HEK293 (cell line): ENCODE measurements at regions not wholly inside any gene's neighbourhood (a gene's known extent, or its start where the extent isn't known, plus 50 kb on each side); places are given as distances from the start of the nearest gene placed in this dataset.
A peak's percentile ranks its signal among the peaks of the same experiment; 100 is the strongest.

Source experiments
- CTCF ChIA-PET: fragments of 350-600 bp; formaldehyde crosslinking; extraction: SDS; loops from one replicate; lab custom pipeline; 2021; ENCODE audit warnings: antibody characterized with exemption; lab: Yijun Ruan, JAX
- POLR2A ChIA-PET: fragments of 300-600 bp; formaldehyde crosslinking; extraction: SDS; loops from one replicate; lab custom pipeline; 2020; ENCODE audit warnings: antibody characterized with exemption, inconsistent platforms; lab: Yijun Ruan, JAX
- H3K27ac ChIP-seq: fragments of 200-500 bp; sonication (Bioruptor generic); 2 replicates; pipeline ENCODE4 v1.5.1; 2014; ENCODE audit warnings: low read depth, low read length, control low read depth, inconsistent platforms; ENCODE audit errors: extremely low read depth
- H3K36me3 ChIP-seq, 2 experiments: fragments of 200-500 bp in 1 of 2; sonication (Bioruptor generic) in 1 of 2; 1 replicate in 1 of 2; 2 replicates in 1 of 2; pipeline ENCODE4 v1.5.1; 2014 to 2017; ENCODE audit warnings: inconsistent platforms in 2 of 2, low read length in 2 of 2; ENCODE audit not compliant: control insufficient read depth in 2 of 2, insufficient read depth in 1 of 2
- H3K4me1 ChIP-seq: fragments of 200-500 bp; sonication (Bioruptor generic); 2 replicates; pipeline ENCODE4 v1.5.1; 2014; ENCODE audit warnings: mild to moderate bottlenecking, low read length, inconsistent platforms; ENCODE audit not compliant: control insufficient read depth, insufficient read depth
- H3K4me3 ChIP-seq: 2 replicates; pipeline ENCODE4 v1.5.1; 2011; ENCODE audit warnings: low read depth, mild to moderate bottlenecking, control low read depth, low read length, moderate library complexity
- H3K9me3 ChIP-seq: fragments of 200-500 bp; sonication (Bioruptor generic); 2 replicates; pipeline ENCODE4 v1.5.1; 2014; ENCODE audit warnings: low read depth, low read length, inconsistent platforms; ENCODE audit not compliant: control insufficient read depth, insufficient read depth
- BCL11A ChIP-seq: fragments of 450-650 bp; formaldehyde crosslinking; IDR thresholded peaks from 2 replicates; pipeline ENCODE4 v1.5.1; 2016; ENCODE audit warnings: low read depth, missing biosample characterization, missing genetic modification characterization
- FEZF1 ChIP-seq: fragments of 450-650 bp; formaldehyde crosslinking; IDR thresholded peaks from 2 replicates; pipeline ENCODE4 v1.5.1; 2016; ENCODE audit warnings: missing biosample characterization, missing genetic modification characterization
- GLI2 ChIP-seq: fragments of 450-650 bp; formaldehyde crosslinking; IDR thresholded peaks from 2 replicates; pipeline ENCODE4; 2017; ENCODE audit warnings: missing biosample characterization, missing genetic modification characterization, low read depth, borderline replicate concordance
- IKZF3 ChIP-seq: fragments of 450-650 bp; IDR thresholded peaks from 2 replicates; pipeline ENCODE4 v1.5.0; 2018; ENCODE audit warnings: missing biosample characterization, mild to moderate bottlenecking, missing genetic modification characterization, moderate library complexity
- INSM2 ChIP-seq: fragments of 450-650 bp; formaldehyde crosslinking; IDR thresholded peaks from 2 replicates; pipeline ENCODE4 v1.5.1; 2016; ENCODE audit warnings: missing biosample characterization, missing genetic modification characterization
- MZF1 ChIP-seq: fragments of 450-650 bp; formaldehyde crosslinking; IDR thresholded peaks from 2 replicates; pipeline ENCODE4 v1.5.1; 2017; ENCODE audit warnings: missing biosample characterization, missing genetic modification characterization, borderline replicate concordance
- SCRT1 ChIP-seq: fragments of 450-650 bp; formaldehyde crosslinking; IDR thresholded peaks from 2 replicates; pipeline ENCODE4 v1.5.1; 2016; ENCODE audit warnings: missing biosample characterization, missing genetic modification characterization, borderline replicate concordance
- SETDB1 ChIP-seq: IDR thresholded peaks from one replicate; pipeline ENCODE4 v1.6.1; 2017; ENCODE audit warnings: mild to moderate bottlenecking, low read length, moderate library complexity, mixed read lengths; ENCODE audit not compliant: insufficient read length
- SP7 ChIP-seq: fragments of 450-650 bp; formaldehyde crosslinking; IDR thresholded peaks from 2 replicates; pipeline ENCODE4 v1.5.1; 2016; ENCODE audit warnings: missing biosample characterization, missing genetic modification characterization
- WT1 ChIP-seq: fragments of 450-650 bp; formaldehyde crosslinking; IDR thresholded peaks from 2 replicates; pipeline ENCODE4 v1.5.1; 2016; ENCODE audit warnings: missing biosample characterization, missing genetic modification characterization
- ZBTB21 ChIP-seq: fragments of 450-650 bp; formaldehyde crosslinking; IDR thresholded peaks from 2 replicates; pipeline ENCODE4 v1.5.1; 2017; ENCODE audit warnings: missing biosample characterization, missing genetic modification characterization
- ZEB2 ChIP-seq: fragments of 450-650 bp; formaldehyde crosslinking; IDR thresholded peaks from 2 replicates; pipeline ENCODE4 v1.5.1; 2016; ENCODE audit warnings: missing biosample characterization, missing genetic modification characterization
- ZNF112 ChIP-seq: fragments of 450-650 bp; formaldehyde crosslinking; IDR thresholded peaks from 2 replicates; pipeline ENCODE4 v1.5.0; 2017; ENCODE audit warnings: missing biosample characterization, missing genetic modification characterization
- ZNF239 ChIP-seq: fragments of 450-650 bp; formaldehyde crosslinking; IDR thresholded peaks from 2 replicates; pipeline ENCODE4 v1.5.1; 2016; ENCODE audit warnings: missing biosample characterization, missing genetic modification characterization
- ZNF335 ChIP-seq: fragments of 450-650 bp; formaldehyde crosslinking; conservative IDR thresholded peaks from 2 replicates; pipeline ENCODE4 v1.5.1; 2016; ENCODE audit warnings: missing biosample characterization, missing genetic modification characterization
- ZNF366 ChIP-seq: fragments of 450-650 bp; formaldehyde crosslinking; conservative IDR thresholded peaks from 2 replicates; pipeline ENCODE4 v1.5.1; 2016; ENCODE audit warnings: missing biosample characterization, missing genetic modification characterization
- ZNF37A ChIP-seq: fragments of 450-650 bp; IDR thresholded peaks from 2 replicates; pipeline ENCODE4 v1.5.1; 2018; ENCODE audit warnings: missing biosample characterization, missing genetic modification characterization
- ZNF585B ChIP-seq: fragments of 450-650 bp; formaldehyde crosslinking; IDR thresholded peaks from 2 replicates; pipeline ENCODE4 v1.5.1; 2016; ENCODE audit warnings: missing biosample characterization, missing genetic modification characterization
- ZNF600 ChIP-seq: fragments of 450-650 bp; formaldehyde crosslinking; IDR thresholded peaks from 2 replicates; pipeline ENCODE4 v1.5.1; 2016; ENCODE audit warnings: missing biosample characterization, missing genetic modification characterization
- ZNF626 ChIP-seq: fragments of 450-650 bp; sonication (Bioruptor Pico); formaldehyde crosslinking; IDR thresholded peaks from 2 replicates; pipeline ENCODE4 v1.5.1; 2018; ENCODE audit warnings: missing biosample characterization, missing genetic modification characterization, inconsistent platforms
- ZNF629 ChIP-seq: fragments of 450-650 bp; formaldehyde crosslinking; IDR thresholded peaks from 2 replicates; pipeline ENCODE4 v1.5.1; 2017; ENCODE audit warnings: missing biosample characterization, missing genetic modification characterization
- ZNF658 ChIP-seq: fragments of 450-650 bp; formaldehyde crosslinking; IDR thresholded peaks from 2 replicates; pipeline ENCODE4; 2016; ENCODE audit warnings: missing biosample characterization, missing genetic modification characterization
- ZNF660 ChIP-seq: fragments of 450-650 bp; IDR thresholded peaks from 2 replicates; pipeline ENCODE4 v1.5.1; 2018; ENCODE audit warnings: missing biosample characterization, mild to moderate bottlenecking, missing genetic modification characterization
- ZSCAN23 ChIP-seq: fragments of 450-650 bp; formaldehyde crosslinking; IDR thresholded peaks from 2 replicates; pipeline ENCODE4 v1.5.1; 2016; ENCODE audit warnings: missing biosample characterization, missing genetic modification characterization
- TF ChIP-seq, protein P1 (sequence below): fragments of 450-650 bp; formaldehyde crosslinking; IDR thresholded peaks from 2 replicates; pipeline ENCODE4 v1.5.1; 2016; ENCODE audit warnings: missing biosample characterization, missing genetic modification characterization
- TF ChIP-seq, protein P2 (sequence below): fragments of 450-650 bp; formaldehyde crosslinking; IDR thresholded peaks from 2 replicates; pipeline ENCODE4 v1.5.1; 2016; ENCODE audit warnings: missing biosample characterization, missing genetic modification characterization

DNA sequence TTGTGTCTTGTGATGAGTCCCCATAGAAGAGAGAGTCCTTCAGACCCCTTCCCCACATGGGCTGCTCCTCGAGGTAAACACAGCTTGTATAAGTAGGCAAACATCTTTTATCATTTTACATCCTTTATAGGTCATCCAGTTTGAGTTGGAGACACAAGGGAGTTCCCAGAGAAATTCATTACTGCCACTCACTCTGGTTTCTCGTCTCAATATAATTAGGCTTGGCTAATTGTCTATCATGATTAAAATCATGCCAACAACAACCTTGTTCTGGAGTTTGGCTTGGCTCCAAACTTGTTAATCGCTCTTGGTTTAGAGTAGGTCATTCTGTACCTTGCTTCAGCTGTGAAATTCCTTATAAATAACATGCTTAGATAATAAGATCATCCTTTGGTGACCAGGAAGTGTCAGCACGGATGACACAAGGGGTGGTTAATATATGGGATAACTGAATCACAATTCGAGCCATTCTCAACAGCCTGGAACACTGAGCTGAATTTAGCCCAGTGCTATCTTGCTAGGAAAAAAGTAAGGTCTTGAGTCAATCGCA is 70.7 kb upstream of the DAB1 start:
- Histone ChIP-seq H3K4me3 (no peak overlapping the region), H3K4me1 (no peaks in the 10 kb centered on the region), H3K27ac (no peak overlapping the region), H3K36me3 (no peaks in the 10 kb centered on the region), H3K9me3 (no peaks in the 10 kb centered on the region)
- POLR2A ChIA-PET, result no interaction called here
- CTCF ChIA-PET, result no interaction called here
- TF ChIP-seq SETDB1, result no peak
- TF ChIP-seq ZNF366 (tag by site-specific recombination), result 0 out of 2 replicates have a peak, but pooled peaks have one; percentile 40
- no peak for TF ChIP-seq ZNF239 (tag by site-specific recombination)
- TF ChIP-seq ZNF660, result no peak
- TF ChIP-seq ZSCAN23 (tag by site-specific recombination), result no peak
- TF ChIP-seq SCRT1 (tag by site-specific recombination), result no peak
- TF ChIP-seq ZNF600 (tag by site-specific recombination), result peak; percentile 52; the same call in 1 of the 2 replicates
- TF ChIP-seq ZNF585B (tag by site-specific recombination), result no peak
- 0 out of 2 replicates have a peak, but pooled peaks have one; percentile 23 for TF ChIP-seq ZNF629
- peak; percentile 41; the same call in 1 of the 2 replicates for TF ChIP-seq SP7
- TF ChIP-seq IKZF3 (tag by site-specific recombination), result no peak
- peak; percentile 73 for TF ChIP-seq WT1 (tag by site-specific recombination)
- TF ChIP-seq ZNF37A (tag by site-specific recombination), result no peak
- TF ChIP-seq ZNF658 (tag by site-specific recombination), result no peak

GRCh38 chr1:57492586-57493226 is 68.8 kb upstream of the DAB1 start:
- ChIA-PET POLR2A (no interaction called here), CTCF (interaction anchor here (0.6 kb wide), 1 partner anchor 22 kb away, joined by 3 read pairs; no protein-coding TSS in a partner anchor)
- no peaks in the 10 kb centered on the region for H3K9me3 ChIP-seq
- peaks cover 4% of the 10 kb centered on the region; the same call in 1 of the 2 replicates for H3K4me1 ChIP-seq
- no peaks in the 10 kb centered on the region for H3K36me3 ChIP-seq
- TF ChIP-seq GLI2, result no peak
- no peak for TF ChIP-seq FEZF1
- no peak for TF ChIP-seq BCL11A (tag by site-specific recombination)
- no peak for TF ChIP-seq ZNF112 (tag by site-specific recombination)
- no peak for TF ChIP-seq ZEB2
- TF ChIP-seq MZF1 (tag by site-specific recombination), result no peak
- no peak overlapping the region for H3K27ac ChIP-seq
- no peak overlapping the region for H3K4me3 ChIP-seq

- H3K9me3 ChIP-seq, result no peaks in the 10 kb centered on the region
- TF ChIP-seq WT1 (tag by site-specific recombination) (peak; percentile 88), SP7 (peak; percentile 57), ZNF660 (peak; percentile 96), INSM2 (tag by site-specific recombination) (peak; percentile 60; the same call in 1 of the 2 replicates), ZBTB21 (tag by site-specific recombination) (peak; percentile 21; the same call in 1 of the 2 replicates), ZNF366 (tag by site-specific recombination) (peak; percentile 53), ZNF335 (0 out of 2 replicates have a peak, but pooled peaks have one; percentile 33), ZEB2 (0 out of 2 replicates have a peak, but pooled peaks have one; percentile 66), ZNF626 (no peak)
- TF ChIP-seq, protein P1, sequence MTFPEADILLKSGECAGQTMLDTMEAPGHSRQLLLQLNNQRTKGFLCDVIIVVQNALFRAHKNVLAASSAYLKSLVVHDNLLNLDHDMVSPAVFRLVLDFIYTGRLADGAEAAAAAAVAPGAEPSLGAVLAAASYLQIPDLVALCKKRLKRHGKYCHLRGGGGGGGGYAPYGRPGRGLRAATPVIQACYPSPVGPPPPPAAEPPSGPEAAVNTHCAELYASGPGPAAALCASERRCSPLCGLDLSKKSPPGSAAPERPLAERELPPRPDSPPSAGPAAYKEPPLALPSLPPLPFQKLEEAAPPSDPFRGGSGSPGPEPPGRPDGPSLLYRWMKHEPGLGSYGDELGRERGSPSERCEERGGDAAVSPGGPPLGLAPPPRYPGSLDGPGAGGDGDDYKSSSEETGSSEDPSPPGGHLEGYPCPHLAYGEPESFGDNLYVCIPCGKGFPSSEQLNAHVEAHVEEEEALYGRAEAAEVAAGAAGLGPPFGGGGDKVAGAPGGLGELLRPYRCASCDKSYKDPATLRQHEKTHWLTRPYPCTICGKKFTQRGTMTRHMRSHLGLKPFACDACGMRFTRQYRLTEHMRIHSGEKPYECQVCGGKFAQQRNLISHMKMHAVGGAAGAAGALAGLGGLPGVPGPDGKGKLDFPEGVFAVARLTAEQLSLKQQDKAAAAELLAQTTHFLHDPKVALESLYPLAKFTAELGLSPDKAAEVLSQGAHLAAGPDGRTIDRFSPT (tag by site-specific recombination), result peak; percentile 49
- TF ChIP-seq, protein P2, sequence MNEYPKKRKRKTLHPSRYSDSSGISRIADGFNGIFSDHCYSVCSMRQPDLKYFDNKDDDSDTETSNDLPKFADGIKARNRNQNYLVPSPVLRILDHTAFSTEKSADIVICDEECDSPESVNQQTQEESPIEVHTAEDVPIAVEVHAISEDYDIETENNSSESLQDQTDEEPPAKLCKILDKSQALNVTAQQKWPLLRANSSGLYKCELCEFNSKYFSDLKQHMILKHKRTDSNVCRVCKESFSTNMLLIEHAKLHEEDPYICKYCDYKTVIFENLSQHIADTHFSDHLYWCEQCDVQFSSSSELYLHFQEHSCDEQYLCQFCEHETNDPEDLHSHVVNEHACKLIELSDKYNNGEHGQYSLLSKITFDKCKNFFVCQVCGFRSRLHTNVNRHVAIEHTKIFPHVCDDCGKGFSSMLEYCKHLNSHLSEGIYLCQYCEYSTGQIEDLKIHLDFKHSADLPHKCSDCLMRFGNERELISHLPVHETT, result peak; percentile 60; the same call in 1 of the 2 replicates
Measured at GRCh38 chr1:57489358-57490036, 65.6 kb upstream of the DAB1 start.

More at GRCh38 chr1:57489358-57490036, 65.6 kb upstream of the DAB1 start:
- H3K4me1 ChIP-seq, result peaks cover 4% of the 10 kb centered on the region; the same call in 1 of the 2 replicates
- ChIA-PET CTCF (no interaction called here), POLR2A (interaction anchor here (1.0 kb wide), 1 partner anchor 10 kb away, joined by 7 read pairs; no protein-coding TSS in a partner anchor)
- H3K36me3 ChIP-seq, result no peaks in the 10 kb centered on the region
- H3K27ac ChIP-seq, result no peak overlapping the region
- no peak overlapping the region for H3K4me3 ChIP-seq
